ENCODE measurements at regions not wholly inside any gene's neighbourhood (a gene's known extent, or its start where the extent isn't known, plus 50 kb on each side); places are given as distances from the start of the nearest gene placed in this dataset.

- H4K20me1 ChIP-seq (replicated peaks; ENCODE audit: control insufficient read depth, extremely low read depth, insufficient read depth, low read length), result no peaks in the 10 kb centered on the region
- no peak overlapping the region for H3K4me3 ChIP-seq (replicated peaks in 1 of 3; ENCODE audit: insufficient read depth in 1 of 3, low read depth in 1 of 3, low read length in 3 of 3)
- no peaks in the 10 kb centered on the region for H3K36me3 ChIP-seq (ENCODE audit: control insufficient read depth in 2 of 2, extremely low read depth in 1 of 2, insufficient read depth in 2 of 2, low read length in 2 of 2)
- no peak overlapping the region for H3K27ac ChIP-seq (ENCODE audit: insufficient read depth, low read depth, low read length)
- H3K27me3 ChIP-seq (ENCODE audit: control insufficient read depth in 2 of 2, insufficient read depth in 2 of 2, low read length in 2 of 2), result no peaks in the 10 kb centered on the region
- no peak for DNase-seq (ENCODE audit: low read depth, low spot score)
- no peak overlapping the region for H2AFZ ChIP-seq (ENCODE audit: low read depth, low read length)
- H3K9me3 ChIP-seq (replicated peaks; ENCODE audit: control insufficient read depth, insufficient read depth, low read length), result no peaks in the 10 kb centered on the region
- CTCF ChIA-PET, result no interaction called here
- H3K4me1 ChIP-seq (ENCODE audit: control insufficient read depth, extremely low read depth, insufficient read depth, low read length), result no peaks in the 10 kb centered on the region
- H3K79me2 ChIP-seq (ENCODE audit: control insufficient read depth, insufficient read depth, low read length), result no peaks in the 10 kb centered on the region
- FAIRE-seq, result no peak
- TF ChIP-seq EZH2 (IDR thresholded peaks at IDR 0.05; ENCODE audit: borderline replicate concordance, low read depth, low read length, severe bottlenecking) (no peak), FOS (IDR thresholded peaks at IDR 0.05; ENCODE audit: borderline replicate concordance, insufficient read depth, low read length) (no peak), POLR2AphosphoS5 (IDR thresholded peaks at IDR 0.05; ENCODE audit: insufficient read depth, low read depth, low read length) (no peak), POLR2A (IDR thresholded peaks at IDR 0.05; ENCODE audit: low read depth, low read length) (no peak), MAX (IDR thresholded peaks at IDR 0.05; ENCODE audit: insufficient read depth, insufficient read length) (no peak), GATA2 (IDR thresholded peaks at IDR 0.05; ENCODE audit: insufficient read depth, insufficient read length, low read depth, low read length) (no peak), CTCF (IDR thresholded peaks at IDR 0.05; ENCODE audit: extremely low read depth in 1 of 2, insufficient read depth in 1 of 2, low read depth in 1 of 2, low read length in 2 of 2) (no peak)
- intact Hi-C loops (cut with micrococcal nuclease) (no loop called here), dilution Hi-C loops (cut with MboI; ENCODE audit: extremely low pct_ligation_motif_present, low sequenced_read_pairs) (no loop called here)
- H3K4me2 ChIP-seq (ENCODE audit: insufficient read depth, low read length), result no peak overlapping the region
- BruUV-seq (replicated peaks), result no TSS peak
- no peaks in the 10 kb centered on the region for H3K9me1 ChIP-seq (replicated peaks; ENCODE audit: control insufficient read depth, extremely low read depth, insufficient read depth, low read length)
- H3K9ac ChIP-seq (replicated peaks; ENCODE audit: extremely low read depth, insufficient read depth, low read length), result no peak overlapping the region
- POLR2A ChIA-PET, result no interaction called here
Observed at GRCh38 chr3:7953449-7954014, 548.1 kb upstream of the LMCD1 start.

All from endothelial cell of umbilical vein (primary cell).